IMR-90 (cell line): ENCODE measurements at regions not wholly inside any gene's neighbourhood (a gene's known extent, or its start where the extent isn't known, plus 50 kb on each side); places are given as distances from the start of the nearest gene placed in this dataset.
A peak's percentile ranks its signal among the peaks of the same experiment; 100 is the strongest.

Source experiments
- ATAC-seq: fragments of 200-7000 bp; cut with Tn5 transposase; 2 replicates; pipeline ENCODE4 v1.9.1; 2020; ENCODE audit warnings: low read depth, mild to moderate bottlenecking, moderate library complexity
- BruUV-seq: library from RNA; stranded (reverse); fragments of 400-500 nt; replicated peaks from 2 replicates; lab custom pipeline; 2021; lab: Mats Ljungman, UMichigan
- CTCF ChIA-PET: fragments of 300-600 bp; formaldehyde crosslinking; extraction: SDS; loops from one replicate; lab custom pipeline; 2021; ENCODE audit warnings: antibody characterized with exemption; lab: Yijun Ruan, JAX
- POLR2A ChIA-PET: fragments of 300-600 bp; sonication (Branson Sonifier 250); formaldehyde crosslinking; loops from one replicate; lab custom pipeline; 2022; ENCODE audit warnings: antibody characterized with exemption; ENCODE audit not compliant: unreplicated experiment; lab: Charles Lee
- DNase-seq: peaks from one replicate; pipeline ENCODE4 v3.0.0; 2013
- H2AFZ ChIP-seq: replicated peaks from 2 replicates; pipeline ENCODE3; 2013; ENCODE audit warnings: low read length, mild to moderate bottlenecking; ENCODE audit not compliant: poor library complexity
- H2AK5ac ChIP-seq: 2 replicates; pipeline ENCODE4 v1.6.1; 2013; ENCODE audit warnings: low read depth, low read length, inconsistent platforms
- H2AK9ac ChIP-seq: replicated peaks from 2 replicates; pipeline ENCODE3; 2013; ENCODE audit warnings: mild to moderate bottlenecking, low read depth, low read length, moderate library complexity; ENCODE audit not compliant: poor library complexity
- H2BK120ac ChIP-seq: 2 replicates; pipeline ENCODE4 v1.6.1; 2013; ENCODE audit warnings: low read depth, low read length, inconsistent platforms
- H2BK15ac ChIP-seq: 3 replicates; pipeline ENCODE4 v1.6.1; 2013; ENCODE audit warnings: low read depth, low read length, inconsistent platforms
- H2BK20ac ChIP-seq: 2 replicates; pipeline ENCODE4 v1.6.1; 2013; ENCODE audit warnings: low read depth, mild to moderate bottlenecking, inconsistent platforms, low read length, moderate library complexity
- H2BK5ac ChIP-seq: 2 replicates; pipeline ENCODE4 v1.6.1; 2013; ENCODE audit warnings: mild to moderate bottlenecking, low read depth, low read length, inconsistent platforms; ENCODE audit not compliant: poor library complexity, severe bottlenecking
- H3K14ac ChIP-seq: replicated peaks from 2 replicates; pipeline ENCODE4 v1.6.1; 2013; ENCODE audit warnings: low read depth, low read length, inconsistent platforms
- H3K18ac ChIP-seq: 2 replicates; pipeline ENCODE4 v1.6.1; 2013; ENCODE audit warnings: low read depth, low read length, control low read depth
- H3K23ac ChIP-seq: 2 replicates; pipeline ENCODE4 v1.6.1; 2013; ENCODE audit warnings: low read depth, low read length, inconsistent platforms
- H3K27ac ChIP-seq: 2 replicates; pipeline ENCODE4 v1.5.1; 2013; ENCODE audit warnings: mild to moderate bottlenecking, control low read depth, low read length; ENCODE audit not compliant: insufficient read depth
- H3K27me3 ChIP-seq: 2 replicates; pipeline ENCODE4 v1.6.1; 2013; ENCODE audit warnings: low read length; ENCODE audit not compliant: control insufficient read depth, insufficient read depth
- H3K36me3 ChIP-seq: 2 replicates; pipeline ENCODE4 v1.6.1; 2013; ENCODE audit warnings: low read length, mixed read lengths; ENCODE audit not compliant: control insufficient read depth, insufficient read depth
- H3K4ac ChIP-seq: 2 replicates; pipeline ENCODE4 v1.6.1; 2013; ENCODE audit warnings: low read depth, low read length, inconsistent platforms
- H3K4me1 ChIP-seq: 2 replicates; pipeline ENCODE4 v1.6.1; 2013; ENCODE audit warnings: low read length, mixed read lengths; ENCODE audit not compliant: control insufficient read depth, insufficient read depth
- H3K4me2 ChIP-seq: 2 replicates; pipeline ENCODE4 v1.6.1; 2013; ENCODE audit warnings: low read depth, mild to moderate bottlenecking, control low read depth, low read length, moderate library complexity
- H3K4me3 ChIP-seq: 2 replicates; pipeline ENCODE4 v1.5.1; 2013; ENCODE audit warnings: low read depth, mild to moderate bottlenecking, control low read depth, low read length, moderate library complexity; ENCODE audit not compliant: insufficient read depth
- H3K56ac ChIP-seq: 2 replicates; pipeline ENCODE4 v1.6.1; 2013; ENCODE audit warnings: low read length, inconsistent platforms; ENCODE audit not compliant: insufficient read depth; ENCODE audit errors: extremely low read depth
- H3K79me1 ChIP-seq, 2 experiments: 2 replicates each; pipeline ENCODE4 v1.6.1; 2013; ENCODE audit warnings: low read length in 2 of 2, inconsistent platforms in 1 of 2, low read depth in 1 of 2
- H3K9ac ChIP-seq: 2 replicates; pipeline ENCODE4 v1.6.1; 2013; ENCODE audit warnings: low read depth, low read length, control low read depth
- H3K9me1 ChIP-seq: 2 replicates; pipeline ENCODE4 v1.6.1; 2013; ENCODE audit warnings: low read length, inconsistent platforms; ENCODE audit not compliant: insufficient read depth
- H3K9me3 ChIP-seq: 2 replicates; pipeline ENCODE4 v1.6.1; 2013; ENCODE audit warnings: low read length; ENCODE audit not compliant: control insufficient read depth, insufficient read depth
- H4K20me1 ChIP-seq: 2 replicates; pipeline ENCODE4 v1.6.1; 2013; ENCODE audit warnings: low read length, inconsistent platforms; ENCODE audit not compliant: insufficient read depth
- H4K5ac ChIP-seq: 2 replicates; pipeline ENCODE4 v1.6.1; 2013; ENCODE audit warnings: mild to moderate bottlenecking, low read depth, low read length, control low read depth
- H4K8ac ChIP-seq, 2 experiments: 2 replicates each; pipeline ENCODE4 v1.6.1; 2013; ENCODE audit warnings: low read depth in 2 of 2, low read length in 2 of 2, control low read depth in 1 of 2, inconsistent platforms in 1 of 2
- H4K91ac ChIP-seq: 2 replicates; pipeline ENCODE4 v1.6.1; 2013; ENCODE audit warnings: low read depth, low read length, inconsistent platforms; ENCODE audit not compliant: insufficient read depth
- BHLHE40 ChIP-seq: fragments of 150-350 bp; IDR thresholded peaks from 2 replicates; pipeline ENCODE4 v1.6.1; 2016; ENCODE audit warnings: mild to moderate bottlenecking, low read depth, low read length
- CEBPB ChIP-seq: IDR thresholded peaks from 2 replicates; pipeline ENCODE4 v1.6.1; 2012; ENCODE audit warnings: low read depth, low read length, improper control_type of control experiment
- FOS ChIP-seq: fragments of 150-350 bp; IDR thresholded peaks from 2 replicates; pipeline ENCODE4 v1.6.1; 2016; ENCODE audit warnings: low read depth, low read length
- RFX5 ChIP-seq: IDR thresholded peaks from 2 replicates; pipeline ENCODE4 v1.8.0; 2012; ENCODE audit warnings: low read depth, mild to moderate bottlenecking, low read length, moderate library complexity
- WGBS, 2 experiments: methylation state at CpG; one replicate each; pipeline versions ENCODE4 v1.1.5 to v1.1.7; 2013; ENCODE audit warnings: missing lambda C conversion rate in 2 of 2; ENCODE audit not compliant: insufficient read length in 1 of 2; ENCODE audit errors: extremely low coverage in 2 of 2; 5-methylcytosine and 5-hydroxymethylcytosine counted together
- dilution Hi-C: fragments of 300-500 bp; cut with HindIII; formaldehyde crosslinking; loops from one replicate; pipeline ENCODE4 v1.14.3; 2018; ENCODE audit warnings: low sequenced_read_pairs; ENCODE audit not compliant: unreplicated experiment
- in situ Hi-C: fragments of 300-500 bp; cut with MboI; formaldehyde crosslinking; loops from 3 replicates; pipeline ENCODE4 v1.14.3; 2019; ENCODE audit warnings: low sequenced_read_pairs, inconsistent platforms, mixed read lengths
- intact Hi-C: fragments of 100-400 bp; cut with micrococcal nuclease; formaldehyde crosslinking; loops from 2 replicates; pipeline ENCODE4 v1.10.0; 2022

DNA sequence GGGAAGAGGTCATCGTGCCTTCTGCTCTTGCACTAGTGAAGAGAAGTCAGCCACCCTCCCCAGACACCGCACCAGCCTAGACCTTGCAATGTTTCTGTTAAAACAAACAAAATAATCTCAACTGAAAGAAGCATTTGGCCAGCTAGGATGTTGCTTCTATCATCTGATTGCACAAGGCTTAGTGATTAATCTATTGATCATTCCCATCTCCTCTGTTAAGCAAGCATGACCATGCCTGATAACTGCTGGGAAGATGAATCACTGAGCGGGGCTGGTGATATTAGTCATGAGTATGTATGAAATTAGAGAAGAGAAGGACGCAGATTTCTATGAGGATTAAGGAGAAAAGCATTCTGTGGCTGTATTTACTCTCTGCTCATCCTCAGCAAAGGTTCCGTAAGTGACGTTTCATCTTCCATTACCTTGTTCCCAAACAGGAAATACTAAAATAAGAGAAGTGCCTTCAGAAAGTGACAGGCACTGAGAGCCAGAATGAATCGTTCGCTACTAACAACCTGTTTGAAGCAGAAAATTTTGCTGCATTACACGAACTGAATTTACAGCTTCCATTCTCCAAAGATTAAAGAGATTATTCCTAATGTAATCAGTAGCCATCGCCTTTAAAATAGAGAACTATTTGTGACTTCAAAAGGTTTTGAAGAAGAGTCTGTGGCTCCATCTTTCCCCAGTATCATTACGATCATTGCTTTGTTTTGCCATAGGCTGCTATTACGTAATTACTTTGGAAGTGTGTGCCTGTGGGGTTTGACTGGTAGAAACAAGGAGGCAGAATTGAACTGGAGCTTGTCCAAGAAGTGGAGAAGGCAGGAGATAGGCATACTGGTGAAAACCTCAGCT, 219.1 kb downstream of the MED10 start:
- Histone ChIP-seq H4K91ac (no peak overlapping the region), H3K56ac (no peak overlapping the region), H3K4ac (no peak overlapping the region), H2AK9ac (no peak overlapping the region), H2BK120ac (no peak overlapping the region), H4K8ac (no peak overlapping the region), H3K18ac (no peak overlapping the region), H4K5ac (no peak overlapping the region), H2AK5ac (no peak overlapping the region), H3K14ac (no peak overlapping the region), H3K23ac (no peak overlapping the region), H3K36me3 (no peaks in the 10 kb centered on the region), H3K79me1 (no peaks in the 10 kb centered on the region), H3K27ac (no peak overlapping the region), H3K9me1 (no peaks in the 10 kb centered on the region), H4K20me1 (no peaks in the 10 kb centered on the region), H2BK20ac (no peak overlapping the region), H2BK5ac (no peak overlapping the region), H3K4me1 (no peaks in the 10 kb centered on the region), H3K27me3 (no peaks in the 10 kb centered on the region), H3K9me3 (peaks cover 18% of the 10 kb centered on the region), H3K4me3 (no peak overlapping the region), H3K4me2 (no peak overlapping the region), H3K9ac (no peak overlapping the region), H2BK15ac (no peak overlapping the region), H2AFZ (no peak overlapping the region)
- CTCF ChIA-PET, result no interaction called here
- 28% methylated on average over 2 of the region's 12 CpGs; no CpG with 5 or more reads in 1 of the 2 experiments for WGBS, 2 experiments
- no TSS peak for BruUV-seq
- POLR2A ChIA-PET, result no interaction called here
- intact Hi-C loops (no loop called here), dilution Hi-C loops (no loop called here), in situ Hi-C loops (no loop called here)
- TF ChIP-seq BHLHE40 (no peak), FOS (peak; percentile 51), RFX5 (no peak), CEBPB (peak; percentile 89)
- DNase-seq, result peak; percentile 21
- ATAC-seq, result peak; percentile 49
